Activated naive CD8-positive, alpha-beta T cell (primary cell): ENCODE measurements at regions not wholly inside any gene's neighbourhood (a gene's known extent, or its start where the extent isn't known, plus 50 kb on each side); places are given as distances from the start of the nearest gene placed in this dataset.

ENCODE experiments used
- H3K27ac Mint-ChIP-seq: one replicate; pipeline ENCODE4 v1.8.0; 2021; ENCODE audit warnings: mixed read lengths
- H3K27me3 Mint-ChIP-seq: one replicate; pipeline ENCODE4 v1.8.0; 2021; ENCODE audit warnings: mixed read lengths
- H3K36me3 Mint-ChIP-seq: one replicate; pipeline ENCODE4 v1.8.0; 2021; ENCODE audit warnings: mixed read lengths
- H3K4me1 Mint-ChIP-seq: one replicate; pipeline ENCODE4 v1.8.0; 2021; ENCODE audit warnings: low read depth, mixed read lengths
- H3K4me3 Mint-ChIP-seq: one replicate; pipeline ENCODE4 v1.8.0; 2021; ENCODE audit warnings: mild to moderate bottlenecking, mixed read lengths
- H3K9me3 Mint-ChIP-seq: one replicate; pipeline ENCODE4 v1.8.0; 2021; ENCODE audit warnings: low read depth, mixed read lengths

DNA sequence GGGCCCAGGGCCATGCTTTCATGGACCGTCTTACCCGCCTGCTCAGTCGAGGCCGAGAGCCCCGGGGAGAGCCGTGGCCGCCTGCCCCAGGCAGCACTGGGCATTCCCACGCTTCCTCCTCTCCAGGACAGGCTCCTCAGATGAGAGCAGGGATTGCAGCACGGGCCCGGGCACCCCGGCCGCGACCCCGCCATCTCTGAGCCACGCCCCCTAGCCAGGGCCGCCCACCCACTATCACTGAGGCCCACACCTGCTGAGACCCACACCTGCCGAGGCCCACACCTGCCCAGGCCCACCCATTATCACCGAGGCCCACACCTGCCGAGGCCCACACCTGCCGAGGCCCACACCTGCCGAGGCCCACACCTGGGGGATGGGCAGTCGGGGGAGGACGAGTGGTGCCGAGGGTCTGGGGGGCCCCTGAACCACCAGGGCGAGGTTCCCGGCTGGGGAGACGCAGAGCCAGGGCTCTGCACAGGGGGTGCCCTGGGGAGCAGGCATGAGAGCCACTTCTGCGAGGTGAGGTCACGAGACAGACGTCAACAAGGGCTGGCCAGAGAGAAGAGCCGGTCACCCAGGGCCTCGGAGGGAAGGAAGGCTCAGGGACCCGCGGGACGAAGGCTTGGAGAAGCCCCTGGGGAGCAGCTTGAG lies 235.6 kb downstream of the ERMARD start:
- Mint-ChIP-seq H3K27ac (no peak overlapping the region), H3K4me1 (peaks cover 18% of the 10 kb centered on the region), H3K4me3 (no peak overlapping the region), H3K36me3 (no peaks in the 10 kb centered on the region), H3K27me3 (no peaks in the 10 kb centered on the region), H3K9me3 (no peaks in the 10 kb centered on the region)

DNA sequence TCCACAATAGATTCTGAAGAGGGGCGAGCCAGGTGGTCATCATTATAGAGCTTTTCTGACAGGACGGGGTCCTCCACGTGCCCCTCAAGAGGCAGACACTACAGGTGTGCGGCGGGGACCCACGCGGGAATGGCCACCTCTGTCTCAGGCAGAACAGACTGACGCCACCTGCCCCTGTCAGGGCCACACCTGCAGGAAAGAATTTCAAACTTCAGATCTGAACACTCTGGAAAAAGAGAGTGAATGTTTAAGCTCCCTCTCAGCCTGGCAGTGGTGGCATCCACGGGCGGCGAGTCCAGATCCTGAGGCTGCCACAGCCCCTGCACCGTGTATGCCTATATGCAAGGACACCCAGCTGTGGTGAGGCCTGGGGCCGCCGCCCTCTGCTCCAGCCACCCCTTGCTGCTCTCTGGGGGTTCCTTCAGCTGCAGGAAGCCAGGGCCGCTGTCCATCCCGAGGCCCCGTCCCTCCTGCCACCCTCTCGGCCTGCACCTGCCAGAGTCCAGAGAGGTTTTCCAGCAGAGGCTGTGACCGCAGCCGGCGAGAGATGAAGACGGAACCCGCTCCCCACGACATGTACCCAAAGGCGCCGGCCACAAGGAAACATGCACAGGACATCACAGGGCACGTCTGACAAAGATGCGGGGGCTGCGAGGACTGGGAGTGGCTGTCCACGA lies 234.9 kb downstream of the ERMARD start:
- H3K4me3 Mint-ChIP-seq, result no peak overlapping the region
- no peaks in the 10 kb centered on the region for H3K27me3 Mint-ChIP-seq
- no peak overlapping the region for H3K27ac Mint-ChIP-seq

DNA sequence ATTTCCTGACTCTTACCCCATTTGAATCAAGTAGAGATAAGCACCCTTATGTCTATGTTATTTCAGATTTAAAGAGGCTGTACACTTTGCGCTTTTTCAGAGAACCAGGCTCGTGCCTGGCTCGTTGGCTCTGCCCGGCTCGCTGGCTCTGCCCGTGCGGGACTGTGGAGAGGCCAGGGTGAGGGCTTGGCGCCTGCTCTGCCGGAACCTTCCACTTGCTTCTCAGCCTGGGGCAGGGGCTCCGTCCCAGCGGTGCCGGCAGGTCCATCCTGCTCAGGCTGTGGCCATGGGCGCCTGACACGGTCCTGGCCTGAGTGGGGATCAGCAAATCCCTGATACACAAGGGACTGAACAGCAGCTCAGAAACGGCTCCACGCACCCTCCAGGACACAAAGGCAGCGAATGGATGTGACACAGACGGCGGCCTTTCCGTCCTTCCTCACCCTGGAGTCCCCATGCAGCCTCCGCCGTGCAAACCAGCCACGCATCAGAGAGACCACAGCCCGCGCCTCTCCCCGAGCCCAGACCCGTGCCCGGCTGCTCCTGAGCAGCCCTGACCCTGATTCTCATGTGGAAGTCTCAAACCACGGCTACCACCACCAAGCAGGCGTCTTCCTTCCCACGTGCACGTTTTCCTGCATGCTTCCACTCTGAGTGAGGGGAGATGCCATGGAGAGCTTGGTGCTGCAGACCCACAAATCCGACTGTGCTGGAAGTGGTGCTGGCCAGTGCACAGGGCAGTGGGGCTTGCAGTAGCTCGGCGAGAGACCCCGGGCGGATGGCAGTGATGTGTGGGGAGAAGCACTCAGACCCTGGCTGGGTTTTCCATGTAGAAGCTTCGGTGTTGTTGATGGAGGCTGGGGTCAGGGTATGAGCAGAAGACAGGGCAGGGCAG lies 233.9 kb downstream of the ERMARD start:
- no peaks in the 10 kb centered on the region for H3K27me3 Mint-ChIP-seq
- H3K9me3 Mint-ChIP-seq, result no peaks in the 10 kb centered on the region
- H3K36me3 Mint-ChIP-seq, result no peaks in the 10 kb centered on the region
- peaks cover 10% of the 10 kb centered on the region for H3K4me1 Mint-ChIP-seq
- H3K4me3 Mint-ChIP-seq, result no peak overlapping the region
- no peak overlapping the region for H3K27ac Mint-ChIP-seq

More for the DNA sequence above, 234.9 kb downstream of the ERMARD start:
- Mint-ChIP-seq H3K4me1 (peaks cover 12% of the 10 kb centered on the region), H3K36me3 (no peaks in the 10 kb centered on the region), H3K9me3 (no peaks in the 10 kb centered on the region)

DNA sequence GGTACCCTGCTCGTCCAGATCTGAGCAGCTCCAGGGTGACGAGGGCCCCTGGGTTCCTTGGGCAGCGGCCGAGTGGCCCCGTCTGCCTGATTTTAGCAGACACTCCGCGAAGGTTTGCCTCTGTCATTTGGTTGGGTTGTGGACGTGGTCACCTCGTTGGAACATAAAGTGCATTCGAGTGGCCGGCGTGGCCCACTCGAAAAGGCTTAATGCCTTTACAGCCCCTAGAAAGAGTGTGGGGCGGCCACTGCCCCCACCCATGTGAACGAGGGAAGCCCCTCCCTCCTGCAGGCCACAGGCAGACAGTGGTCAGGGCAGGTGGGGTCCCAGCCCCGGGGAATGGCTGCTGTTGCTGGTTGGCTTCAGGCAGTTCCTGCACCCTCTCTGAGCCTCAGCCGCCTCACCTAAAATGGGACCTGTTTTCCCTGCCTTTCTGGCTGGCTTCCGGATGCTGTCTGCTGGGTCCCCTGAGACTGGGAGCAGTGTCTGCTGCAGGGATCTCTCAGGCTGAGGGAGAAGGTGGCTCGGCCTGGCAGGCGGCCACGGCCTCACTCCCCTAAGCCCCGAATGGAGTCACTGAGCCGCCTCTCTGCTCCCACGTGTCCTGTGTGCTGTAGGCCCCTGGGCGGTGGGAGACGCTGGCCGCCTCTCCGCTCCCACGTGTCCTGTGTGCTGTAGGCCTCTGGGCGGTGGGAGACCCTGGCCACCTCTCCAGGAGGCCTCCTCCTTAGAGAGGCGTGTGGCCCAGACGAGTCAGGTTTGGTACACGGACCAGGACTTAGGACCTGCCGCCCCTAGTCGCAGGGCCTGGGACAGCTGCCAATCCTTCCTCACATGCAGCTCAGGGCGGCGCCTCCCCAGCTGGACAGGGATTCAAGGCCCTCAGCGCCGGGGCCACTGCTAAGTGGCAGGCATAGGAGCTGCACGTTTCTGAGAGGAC lies 233.0 kb downstream of the ERMARD start:
- Mint-ChIP-seq H3K4me3 (no peak overlapping the region), H3K36me3 (no peaks in the 10 kb centered on the region), H3K4me1 (peaks cover 1% of the 10 kb centered on the region), H3K27ac (no peak overlapping the region), H3K9me3 (no peaks in the 10 kb centered on the region), H3K27me3 (no peaks in the 10 kb centered on the region)

DNA sequence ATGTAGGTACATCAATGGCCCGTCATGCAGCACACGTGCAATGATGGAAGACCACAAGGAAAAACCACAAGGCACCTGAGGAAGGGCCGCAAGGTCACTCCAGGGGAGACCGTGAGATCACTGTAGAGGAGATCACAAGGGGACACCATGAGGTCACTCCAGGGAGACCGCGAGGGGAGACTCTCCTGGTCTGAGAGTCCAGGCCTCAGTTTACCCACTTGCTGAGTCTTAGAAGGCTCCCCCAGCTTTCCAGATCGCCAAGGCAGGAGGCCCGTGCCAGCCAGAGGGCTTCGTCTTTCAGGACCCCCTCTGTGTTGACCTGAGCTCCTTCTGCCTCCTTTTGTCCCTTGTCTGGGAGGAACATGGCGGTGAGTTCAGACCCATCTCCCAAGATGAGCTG lies 232.2 kb downstream of the ERMARD start:
- no peak overlapping the region for H3K4me3 Mint-ChIP-seq
- H3K27ac Mint-ChIP-seq, result no peak overlapping the region
- H3K9me3 Mint-ChIP-seq, result no peaks in the 10 kb centered on the region
- H3K4me1 Mint-ChIP-seq, result no peaks in the 10 kb centered on the region
- no peaks in the 10 kb centered on the region for H3K36me3 Mint-ChIP-seq
- no peaks in the 10 kb centered on the region for H3K27me3 Mint-ChIP-seq

DNA sequence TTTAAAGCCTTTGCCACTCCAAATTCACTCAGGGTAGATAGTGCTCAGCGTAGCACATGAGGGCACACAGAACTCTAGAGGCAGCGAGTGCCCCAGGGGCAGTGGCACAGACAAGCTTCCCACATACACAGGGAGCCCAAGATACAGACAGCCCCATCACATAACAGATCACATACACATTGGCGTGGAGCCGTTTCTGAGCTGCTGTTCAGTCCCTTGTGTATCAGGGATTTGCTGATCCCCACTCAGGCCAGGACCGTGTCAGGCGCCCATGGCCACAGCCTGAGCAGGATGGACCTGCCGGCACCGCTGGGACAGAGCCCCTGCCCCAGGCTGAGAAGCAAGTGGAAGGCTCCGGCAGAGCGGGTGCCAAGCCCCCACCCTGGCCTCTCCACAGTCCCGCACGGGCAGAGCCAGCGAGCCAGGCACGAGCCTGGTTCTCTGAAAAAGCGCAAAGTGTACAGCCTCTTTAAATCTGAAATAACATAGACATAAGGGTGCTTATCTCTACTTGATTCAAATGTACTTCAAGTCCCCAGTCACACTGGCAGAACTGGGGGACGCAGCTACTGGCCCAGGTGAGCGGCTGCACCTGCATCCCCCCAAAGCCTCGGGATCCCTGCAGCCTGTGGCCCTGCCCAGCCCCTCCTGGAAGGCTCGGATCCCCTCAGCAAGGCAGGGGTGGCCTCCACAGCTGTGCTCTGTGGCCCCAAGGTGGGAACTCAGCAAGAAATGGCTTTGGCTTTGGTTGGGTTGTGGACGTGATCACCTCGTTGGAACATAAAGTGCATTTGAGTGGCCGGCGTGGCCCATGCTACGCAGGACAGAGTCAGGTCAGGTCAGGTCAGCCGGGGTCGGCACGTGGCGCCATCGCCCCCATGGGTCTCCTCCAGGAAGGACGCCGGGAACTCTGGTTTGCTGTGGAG lies 231.3 kb downstream of the ERMARD start:
- no peaks in the 10 kb centered on the region for H3K36me3 Mint-ChIP-seq
- no peaks in the 10 kb centered on the region for H3K9me3 Mint-ChIP-seq
- no peaks in the 10 kb centered on the region for H3K27me3 Mint-ChIP-seq
- no peak overlapping the region for H3K4me3 Mint-ChIP-seq
- H3K4me1 Mint-ChIP-seq, result no peaks in the 10 kb centered on the region
- no peak overlapping the region for H3K27ac Mint-ChIP-seq

DNA sequence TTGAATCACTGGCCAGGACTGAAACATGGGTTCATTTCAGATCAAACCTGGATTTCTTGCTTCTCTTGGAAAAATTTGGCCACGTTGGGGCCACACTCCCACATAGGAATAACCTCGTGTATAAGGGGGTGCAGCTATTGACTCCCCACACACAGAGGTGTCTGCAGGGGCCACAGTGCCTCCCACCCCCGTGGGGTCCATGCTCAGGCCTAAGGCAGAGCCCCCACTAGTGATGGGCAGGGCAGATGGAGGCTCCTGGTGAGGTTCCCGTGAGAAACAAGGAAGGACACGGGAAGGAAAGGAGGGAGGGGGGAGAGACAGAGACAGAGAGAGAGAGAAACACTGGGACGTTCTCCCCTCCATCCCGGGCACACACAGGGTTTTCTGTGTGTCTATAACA lies 230.5 kb downstream of the ERMARD start:
- no peaks in the 10 kb centered on the region for H3K36me3 Mint-ChIP-seq
- no peaks in the 10 kb centered on the region for H3K4me1 Mint-ChIP-seq
- no peaks in the 10 kb centered on the region for H3K9me3 Mint-ChIP-seq
- H3K27ac Mint-ChIP-seq, result no peak overlapping the region
- no peaks in the 10 kb centered on the region for H3K27me3 Mint-ChIP-seq
- no peak overlapping the region for H3K4me3 Mint-ChIP-seq

DNA sequence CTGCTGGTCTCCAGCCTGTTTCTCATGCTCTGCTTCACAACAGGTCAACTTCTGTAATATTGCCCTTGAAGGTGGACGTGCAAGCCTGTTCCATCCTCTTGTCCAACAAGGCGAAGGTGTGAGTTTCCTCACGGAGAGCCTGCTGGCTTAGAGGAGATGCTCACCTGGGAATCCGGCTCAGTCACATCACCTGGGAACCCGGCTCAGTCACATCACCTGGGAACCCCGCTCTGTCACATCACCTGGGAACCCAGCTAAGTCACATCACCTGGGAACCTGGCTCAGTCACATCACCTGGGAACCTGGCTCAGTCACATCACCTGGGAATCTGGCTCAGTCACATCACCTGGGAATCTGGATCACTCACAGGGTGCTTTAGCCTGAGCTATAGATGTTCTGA lies 230.1 kb downstream of the ERMARD start:
- Mint-ChIP-seq H3K4me3 (no peak overlapping the region), H3K9me3 (no peaks in the 10 kb centered on the region), H3K36me3 (no peaks in the 10 kb centered on the region), H3K4me1 (no peaks in the 10 kb centered on the region), H3K27me3 (no peaks in the 10 kb centered on the region), H3K27ac (no peak overlapping the region)

DNA sequence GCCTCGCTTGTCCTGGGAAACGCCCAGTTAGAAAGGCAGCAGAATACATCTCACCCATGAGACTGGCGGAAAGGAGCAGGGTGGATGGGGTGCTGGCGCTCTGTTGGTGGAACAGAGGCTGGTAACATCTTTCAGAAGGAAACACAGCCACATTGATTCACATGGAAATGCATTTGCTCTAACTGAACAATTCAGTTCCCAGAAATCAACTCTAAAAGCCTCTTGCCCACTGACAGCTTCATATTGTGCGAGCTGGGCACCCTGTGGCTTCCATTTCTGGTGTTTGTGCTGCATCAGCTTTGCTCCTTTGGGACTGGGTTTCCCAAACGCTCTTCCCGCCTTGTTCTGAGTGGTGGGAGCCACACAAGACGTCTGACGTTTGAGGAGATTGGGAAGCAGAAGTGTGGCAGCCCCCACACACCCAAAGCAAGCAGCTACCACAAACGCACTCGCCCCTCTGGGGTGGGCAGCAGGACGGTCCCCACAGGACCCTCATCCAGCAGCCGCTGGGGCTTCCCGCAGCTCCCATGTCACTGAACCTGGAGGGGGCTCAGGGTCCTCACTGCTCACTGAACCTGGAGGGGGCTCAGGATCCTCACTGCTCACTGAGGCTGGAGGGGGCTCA lies 229.5 kb downstream of the ERMARD start:
- no peaks in the 10 kb centered on the region for H3K4me1 Mint-ChIP-seq
- no peaks in the 10 kb centered on the region for H3K9me3 Mint-ChIP-seq
- H3K27me3 Mint-ChIP-seq, result no peaks in the 10 kb centered on the region
- H3K36me3 Mint-ChIP-seq, result no peaks in the 10 kb centered on the region
- no peak overlapping the region for H3K27ac Mint-ChIP-seq
- H3K4me3 Mint-ChIP-seq, result no peak overlapping the region

DNA sequence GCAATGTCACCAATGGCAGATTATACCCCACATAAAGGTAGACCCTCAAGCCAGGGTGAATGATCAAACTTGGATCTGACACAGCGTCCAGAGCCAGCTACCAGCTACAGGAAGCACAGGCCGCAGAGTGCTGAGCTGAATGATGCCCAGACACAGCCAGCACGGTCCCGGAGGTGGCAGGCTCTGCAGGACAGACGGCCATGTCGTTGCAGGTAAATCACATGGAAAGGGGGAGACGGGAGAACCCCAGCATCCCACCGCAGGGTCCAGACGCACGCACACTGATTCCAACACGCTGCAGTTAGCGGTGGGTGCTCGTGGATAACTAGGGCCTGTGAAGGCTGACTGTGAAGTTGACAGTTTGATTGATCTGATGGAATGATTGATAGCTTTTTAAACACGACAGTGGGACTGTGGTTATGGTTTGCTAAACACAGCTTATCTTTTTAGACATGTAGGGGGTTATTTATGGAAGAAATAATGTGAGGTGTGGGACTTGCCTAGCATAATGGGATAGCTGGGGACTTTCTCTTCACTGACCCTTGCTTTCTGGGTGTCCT lies 228.5 kb downstream of the ERMARD start:
- no peaks in the 10 kb centered on the region for H3K9me3 Mint-ChIP-seq
- H3K4me3 Mint-ChIP-seq, result no peak overlapping the region
- no peaks in the 10 kb centered on the region for H3K27me3 Mint-ChIP-seq
- H3K36me3 Mint-ChIP-seq, result no peaks in the 10 kb centered on the region
- H3K4me1 Mint-ChIP-seq, result no peaks in the 10 kb centered on the region
- no peak overlapping the region for H3K27ac Mint-ChIP-seq

DNA sequence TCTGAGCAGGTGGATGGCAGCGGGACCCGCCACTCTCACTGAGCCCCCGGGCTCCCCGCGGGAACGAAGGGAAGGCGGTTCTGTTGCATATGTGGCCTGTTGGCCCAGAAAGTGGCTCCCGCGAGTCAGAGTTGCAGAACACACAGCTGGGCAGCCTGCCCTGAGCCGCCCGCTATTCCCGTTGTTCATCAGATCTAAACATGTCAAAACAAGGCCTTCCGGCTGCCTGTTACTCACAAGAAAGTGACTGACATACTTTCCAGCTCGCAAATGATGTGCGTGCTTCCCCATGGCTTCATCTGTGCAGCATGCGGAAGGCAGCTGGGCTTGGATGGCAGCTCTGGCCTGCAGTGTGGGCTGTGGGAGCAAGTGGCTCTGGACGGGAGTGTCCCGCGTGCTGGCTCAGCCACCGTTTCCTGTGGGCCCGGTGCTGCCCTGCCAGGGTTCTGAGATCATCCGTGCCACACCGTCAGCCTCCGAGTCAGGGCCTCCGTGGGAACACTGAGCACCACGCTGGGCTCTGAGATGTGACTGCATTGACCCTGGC lies 227.3 kb downstream of the ERMARD start:
- H3K4me3 Mint-ChIP-seq, result no peak overlapping the region
- no peaks in the 10 kb centered on the region for H3K27me3 Mint-ChIP-seq
- H3K36me3 Mint-ChIP-seq, result no peaks in the 10 kb centered on the region
- H3K4me1 Mint-ChIP-seq, result no peaks in the 10 kb centered on the region
- H3K9me3 Mint-ChIP-seq, result no peaks in the 10 kb centered on the region
- H3K27ac Mint-ChIP-seq, result no peak overlapping the region

DNA sequence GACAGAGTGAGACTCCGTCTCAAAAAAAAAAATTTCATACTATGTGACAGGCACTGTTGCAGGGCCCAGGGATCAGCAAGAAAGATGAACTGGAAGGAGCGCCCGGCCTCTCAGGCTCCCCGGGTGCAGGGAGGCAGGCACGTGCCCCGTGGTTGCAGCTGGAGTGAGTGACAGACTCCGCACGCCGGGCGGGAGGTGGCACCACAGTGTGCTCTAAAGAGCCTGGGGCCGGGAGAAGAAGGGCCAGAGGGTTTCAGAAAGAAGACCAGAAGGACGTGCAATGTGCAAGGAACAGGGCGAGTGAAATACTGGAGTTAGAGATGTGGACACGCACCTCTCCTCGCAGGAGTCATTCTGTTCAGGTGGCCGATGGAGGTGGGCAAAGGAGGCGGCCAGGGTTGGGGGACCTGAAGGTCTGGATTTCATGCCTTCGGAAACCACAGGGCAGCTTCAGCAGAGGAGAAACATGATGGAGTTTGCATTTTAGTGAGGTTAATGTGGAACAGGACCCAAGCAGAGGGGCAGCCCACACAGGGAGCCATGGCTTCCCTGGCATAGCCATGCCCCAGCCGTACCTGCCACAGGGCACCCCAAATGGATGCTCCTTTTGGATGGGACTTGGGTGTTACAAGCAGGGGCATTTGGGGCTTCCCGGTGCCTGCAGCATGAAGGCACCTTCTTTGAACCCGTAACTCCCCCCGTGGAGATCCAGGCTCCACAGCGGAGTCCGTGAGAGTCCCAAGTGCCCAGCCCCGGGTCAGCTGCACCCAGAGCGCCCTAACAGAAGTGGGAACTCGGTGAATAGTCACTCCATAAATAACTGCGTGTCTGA lies 226.2 kb downstream of the ERMARD start:
- no peaks in the 10 kb centered on the region for H3K36me3 Mint-ChIP-seq

More for the DNA sequence above, 226.2 kb downstream of the ERMARD start:
- H3K4me3 Mint-ChIP-seq, result no peak overlapping the region
- no peak overlapping the region for H3K27ac Mint-ChIP-seq
- no peaks in the 10 kb centered on the region for H3K9me3 Mint-ChIP-seq
- H3K27me3 Mint-ChIP-seq, result no peaks in the 10 kb centered on the region
- no peaks in the 10 kb centered on the region for H3K4me1 Mint-ChIP-seq
